Tibial nerve (tissue), 4 donors: ENCODE measurements at regions not wholly inside any gene's neighbourhood (a gene's known extent, or its start where the extent isn't known, plus 50 kb on each side); places are given as distances from the start of the nearest gene placed in this dataset.
"Not testable (repeated sequence)": the region's sequence is repeated elsewhere in the genome, so short reads cannot be mapped to it uniquely, and the experiment has no call there.

Source experiments
- DNase-seq, 2 donors: peaks; one replicate each; pipeline ENCODE4 v3.0.0-alpha.2; 2019; ENCODE audit warnings: low spot score in 2 of 2
- H3K27ac ChIP-seq, 4 donors: fragments of 200-600 bp; sonication (generic) in 3 of 4; one replicate each; pipeline ENCODE4 v1.5.1; 2017 to 2019; ENCODE audit warnings: mild to moderate bottlenecking in 1 of 4
- H3K27me3 ChIP-seq, 2 donors: fragments of 200-600 bp; sonication (generic) in 1 of 2; one replicate each; pipeline versions ENCODE4 v1.5.1 to v1.6.0; 2017 to 2019
- H3K36me3 ChIP-seq, 3 donors: fragments of 200-600 bp; sonication (generic); one replicate each; pipeline ENCODE4 v1.5.1; 2018 to 2019
- H3K4me1 ChIP-seq, 4 donors: fragments of 200-600 bp; sonication (generic) in 3 of 4; one replicate each; pipeline ENCODE4 v1.5.1; 2017 to 2019
- H3K4me3 ChIP-seq, 4 donors: fragments of 200-600 bp; sonication (generic) in 3 of 4; one replicate each; pipeline ENCODE4 v1.5.1; 2017 to 2019; ENCODE audit warnings: mild to moderate bottlenecking in 1 of 4, moderate library complexity in 1 of 4
- H3K9me3 ChIP-seq, 4 donors: fragments of 200-600 bp; sonication (generic) in 3 of 4; one replicate each; pipeline ENCODE4 v1.5.1; 2017 to 2019
- CTCF ChIP-seq, 5 experiments: fragments of 200-600 bp in 3 of 5; fragments of 450-650 bp in 2 of 5; sonication (generic) in 3 of 5; IDR thresholded peaks; one replicate each; pipeline ENCODE4 v1.5.1; 2016 to 2019; ENCODE audit warnings: antibody characterized with exemption in 5 of 5, mild to moderate bottlenecking in 3 of 5, moderate library complexity in 2 of 5
- EP300 ChIP-seq, 2 donors: sonication (generic); formaldehyde crosslinking; IDR thresholded peaks; one replicate each; pipeline ENCODE4 v1.6.1; 2017; ENCODE audit warnings: antibody characterized with exemption in 2 of 2, mild to moderate bottlenecking in 1 of 2
- POLR2A ChIP-seq, 2 donors: fragments of 450-650 bp; IDR thresholded peaks; one replicate each; pipeline ENCODE4 v1.6.1; 2017; ENCODE audit warnings: antibody characterized with exemption in 2 of 2, mild to moderate bottlenecking in 2 of 2, moderate library complexity in 2 of 2
- WGBS, 2 donors: methylation state at CpG; one replicate each; pipeline ENCODE4 v1.1.5; 2018; 5-methylcytosine and 5-hydroxymethylcytosine counted together

GRCh38 chrX:67346225-67346624 lies 197.6 kb upstream of the AR start:
- 83 to 84% methylated on average over 1 of the region's 1 CpG for WGBS, 2 donors
- no peak for TF ChIP-seq CTCF (IDR thresholded peaks at IDR 0.05)
- TF ChIP-seq EP300 (IDR thresholded peaks at IDR 0.05) = no peak
- TF ChIP-seq POLR2A (IDR thresholded peaks at IDR 0.05) = no peak

DNA sequence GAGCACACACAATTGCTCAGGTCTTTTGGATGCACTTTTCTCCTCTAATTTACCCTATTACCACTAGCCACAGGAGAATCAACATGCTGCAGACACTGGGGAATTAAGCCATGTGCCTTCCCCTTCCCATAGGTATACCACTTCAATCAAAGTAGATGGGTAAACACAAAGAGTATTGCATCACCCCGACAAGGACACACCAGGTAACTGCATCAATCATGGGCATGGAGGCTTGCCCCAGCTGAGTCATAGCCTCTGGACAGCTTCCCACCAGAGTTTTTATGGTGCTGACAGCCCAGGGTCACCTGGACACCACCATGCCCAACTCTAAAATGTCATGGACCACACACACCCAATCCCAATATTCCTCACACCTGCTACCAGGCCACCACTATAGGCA lies 197.2 kb upstream of the AR start:
- H3K4me1 ChIP-seq = no peaks in the 10 kb centered on the region
- no peak for DNase-seq
- H3K27me3 ChIP-seq = no peaks in the 10 kb centered on the region
- no peak overlapping the region for H3K27ac ChIP-seq
- H3K36me3 ChIP-seq = no peaks in the 10 kb centered on the region
- WGBS, 2 donors = 69 to 92% methylated on average over 1 of the region's 1 CpG
- TF ChIP-seq CTCF (IDR thresholded peaks at IDR 0.05) (no peak), EP300 (IDR thresholded peaks at IDR 0.05) (no peak), POLR2A (IDR thresholded peaks at IDR 0.05) (no peak)
- H3K9me3 ChIP-seq = no peaks in the 10 kb centered on the region
- H3K4me3 ChIP-seq = no peak overlapping the region

More at GRCh38 chrX:67346225-67346624, 197.6 kb upstream of the AR start:
- Histone ChIP-seq H3K9me3 (no peaks in the 10 kb centered on the region), H3K4me3 (no peak overlapping the region), H3K36me3 (no peaks in the 10 kb centered on the region), H3K4me1 (no peaks in the 10 kb centered on the region), H3K27ac (no peak overlapping the region), H3K27me3 (no peaks in the 10 kb centered on the region)
- DNase-seq = no peak

GRCh38 chrX:67347145-67347544 lies 196.7 kb upstream of the AR start:
- no peak for DNase-seq
- H3K27ac ChIP-seq = no peak overlapping the region
- WGBS, 2 donors = 90 to 100% methylated on average over 1 of the region's 1 CpG
- TF ChIP-seq CTCF (IDR thresholded peaks at IDR 0.05) = no peak
- no peak overlapping the region for H3K4me3 ChIP-seq
- H3K4me1 ChIP-seq = no peaks in the 10 kb centered on the region
- no peaks in the 10 kb centered on the region for H3K36me3 ChIP-seq
- no peaks in the 10 kb centered on the region for H3K9me3 ChIP-seq
- no peaks in the 10 kb centered on the region for H3K27me3 ChIP-seq

GRCh38 chrX:67351411-67351810 lies 192.4 kb upstream of the AR start:
- WGBS, 2 donors = 31 to 56% methylated on average over 2 of the region's 2 CpGs
- H3K9me3 ChIP-seq = no peaks in the 10 kb centered on the region
- no peaks in the 10 kb centered on the region for H3K27me3 ChIP-seq
- no peak overlapping the region for H3K4me3 ChIP-seq
- H3K27ac ChIP-seq = no peak overlapping the region
- H3K4me1 ChIP-seq = no peaks in the 10 kb centered on the region
- H3K36me3 ChIP-seq = no peaks in the 10 kb centered on the region
- TF ChIP-seq CTCF (IDR thresholded peaks at IDR 0.05) (no peak), EP300 (IDR thresholded peaks at IDR 0.05) (no peak), POLR2A (IDR thresholded peaks at IDR 0.05) (no peak)
- DNase-seq = no peak

DNA sequence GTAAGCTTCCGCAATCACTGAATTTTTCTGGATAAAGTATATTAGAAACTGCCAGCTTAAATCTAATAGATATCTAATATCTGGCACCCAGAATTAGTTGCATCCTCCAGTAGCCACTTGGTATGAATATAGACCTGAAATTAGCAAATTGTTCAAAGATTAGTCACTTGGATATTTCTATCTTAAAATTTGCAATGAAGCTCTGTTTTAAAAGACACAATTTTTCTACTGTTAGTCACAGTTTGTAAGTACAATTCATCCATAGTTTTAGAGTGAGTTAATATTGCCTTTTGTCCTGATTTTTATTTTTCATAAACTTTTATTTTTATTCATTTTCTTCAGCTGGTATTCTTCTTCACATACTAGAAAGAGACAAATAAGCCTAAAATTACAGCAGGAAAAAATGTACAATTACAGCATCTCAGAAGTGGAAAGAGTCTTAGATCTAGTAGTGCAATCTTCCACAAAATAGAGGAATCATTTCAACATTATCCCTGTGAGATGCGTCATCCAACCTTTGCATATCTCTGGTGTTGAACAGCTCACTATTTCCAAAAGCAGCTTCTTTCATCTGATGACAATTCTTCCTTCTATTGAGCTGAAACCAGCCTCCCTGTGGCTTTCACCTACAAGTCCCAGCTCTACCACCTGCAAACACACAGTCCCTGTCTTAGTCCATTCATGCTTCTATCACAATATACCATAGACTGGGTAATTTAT lies 190.0 kb upstream of the AR start:
- Histone ChIP-seq H3K4me3 (no peak overlapping the region), H3K27ac (no peak overlapping the region), H3K4me1 (no peaks in the 10 kb centered on the region), H3K27me3 (no peaks in the 10 kb centered on the region), H3K9me3 (no peaks in the 10 kb centered on the region), H3K36me3 (no peaks in the 10 kb centered on the region)
- DNase-seq = no peak
- WGBS, 2 donors = 86 to 94% methylated on average over 2 of the region's 2 CpGs
- no peak for TF ChIP-seq CTCF (IDR thresholded peaks at IDR 0.05)
- TF ChIP-seq EP300 (IDR thresholded peaks at IDR 0.05) = no peak
- TF ChIP-seq POLR2A (IDR thresholded peaks at IDR 0.05) = no peak

GRCh38 chrX:67361267-67361666 lies 182.6 kb upstream of the AR start:
- 68 to 82% methylated on average over 2 of the region's 2 CpGs for WGBS, 2 donors

More at GRCh38 chrX:67361267-67361666, 182.6 kb upstream of the AR start:
- not testable (repeated sequence) for H3K36me3 ChIP-seq, H3K4me3 ChIP-seq, H3K9me3 ChIP-seq, H3K27ac ChIP-seq, H3K4me1 ChIP-seq, DNase-seq, H3K27me3 ChIP-seq
